Islet precursor cell (in vitro differentiated cells): ENCODE measurements at regions not wholly inside any gene's neighbourhood (a gene's known extent, or its start where the extent isn't known, plus 50 kb on each side); places are given as distances from the start of the nearest gene placed in this dataset.
"Not testable (repeated sequence)": the region's sequence is repeated elsewhere in the genome, so short reads cannot be mapped to it uniquely, and the experiment has no call there.

Experiments
- DNase-seq: peaks from one replicate; pipeline ENCODE4 v3.0.0-alpha.2; 2018

DNA sequence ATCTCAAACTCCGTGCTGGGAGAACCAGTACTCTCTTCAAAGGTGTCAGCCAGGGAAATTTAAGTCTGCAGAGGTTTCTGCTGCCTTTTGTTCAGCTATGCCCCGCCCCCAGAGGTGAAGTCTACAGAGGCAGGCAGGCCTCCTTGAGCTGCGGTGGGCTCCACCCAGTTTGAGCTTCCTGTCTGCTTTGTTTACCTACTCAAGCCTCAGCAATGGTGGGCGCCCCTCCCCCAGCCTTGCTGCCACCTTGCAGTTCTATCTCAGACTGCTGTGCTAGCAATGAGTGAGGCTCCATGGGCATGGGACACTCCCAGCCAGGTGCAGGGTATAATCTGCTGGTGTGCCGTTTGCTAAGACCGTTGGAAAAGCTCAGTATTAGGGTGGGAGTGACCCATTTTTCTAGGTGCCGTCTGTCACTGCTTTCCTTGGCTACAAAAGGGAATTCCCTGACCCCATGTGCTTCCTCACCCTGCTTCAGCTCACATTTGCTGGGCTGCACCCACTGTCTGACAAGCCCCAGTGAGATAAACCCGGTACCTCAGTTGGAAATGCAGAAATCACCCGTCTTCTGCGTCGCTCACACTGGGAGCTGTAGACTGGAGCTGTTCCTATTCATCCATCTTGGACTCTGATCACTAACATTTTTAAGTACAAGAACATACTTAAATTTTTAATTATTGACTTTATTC is 389.2 kb upstream of the UBE2E3 start:
- DNase-seq = not testable (repeated sequence)

DNA sequence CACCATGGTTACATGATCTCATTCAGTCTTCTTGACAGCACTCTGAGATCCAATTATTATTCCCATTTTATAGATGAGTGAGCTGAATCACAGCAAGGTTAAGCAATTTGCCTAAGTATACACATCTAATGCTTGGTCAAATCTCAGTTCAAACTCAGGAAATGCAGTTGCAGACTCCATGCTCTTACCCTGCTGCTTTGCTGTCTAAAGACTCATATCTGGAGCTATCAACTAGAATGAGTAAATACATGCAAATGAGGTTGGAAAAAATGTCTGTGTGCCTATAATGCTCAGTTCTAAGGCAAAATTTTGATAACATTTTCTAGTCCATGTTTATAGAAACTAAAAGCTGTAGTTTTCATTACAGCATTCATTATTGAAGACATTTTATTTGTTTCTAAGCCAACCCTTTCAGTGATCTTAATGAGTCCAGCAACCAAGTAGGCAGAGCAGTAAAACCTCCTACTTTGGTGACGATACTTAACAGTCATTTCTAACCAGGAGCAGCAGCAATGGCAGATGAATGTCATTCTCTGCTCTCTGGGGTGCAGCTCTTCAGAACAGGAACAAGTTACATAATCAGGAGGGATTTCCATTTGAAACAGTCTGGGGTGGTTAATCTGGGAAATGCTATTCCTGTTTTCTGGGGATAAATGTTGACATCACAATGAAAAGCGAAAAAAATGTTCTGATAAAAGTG is 396.8 kb upstream of the UBE2E3 start:
- no peak for DNase-seq

DNA sequence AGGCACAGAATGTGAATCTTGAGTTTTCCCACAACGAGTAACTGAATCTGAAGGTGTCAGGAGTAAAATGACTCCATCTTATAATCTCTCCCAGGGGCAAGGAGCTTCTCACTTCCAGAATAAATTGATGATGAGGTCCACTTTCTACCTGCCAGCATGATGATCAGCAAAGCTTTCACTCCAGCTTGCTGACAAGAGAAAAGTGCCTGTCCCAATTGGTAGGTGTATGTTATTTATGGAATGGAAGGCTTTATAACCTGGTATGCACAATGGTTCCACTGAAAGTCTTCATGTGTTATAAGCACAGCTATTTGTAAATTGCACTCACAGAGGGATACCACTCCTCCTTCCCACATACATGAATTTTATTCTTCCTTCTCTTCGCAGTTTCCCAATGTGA is 401.0 kb upstream of the UBE2E3 start:
- DNase-seq = no peak

DNA sequence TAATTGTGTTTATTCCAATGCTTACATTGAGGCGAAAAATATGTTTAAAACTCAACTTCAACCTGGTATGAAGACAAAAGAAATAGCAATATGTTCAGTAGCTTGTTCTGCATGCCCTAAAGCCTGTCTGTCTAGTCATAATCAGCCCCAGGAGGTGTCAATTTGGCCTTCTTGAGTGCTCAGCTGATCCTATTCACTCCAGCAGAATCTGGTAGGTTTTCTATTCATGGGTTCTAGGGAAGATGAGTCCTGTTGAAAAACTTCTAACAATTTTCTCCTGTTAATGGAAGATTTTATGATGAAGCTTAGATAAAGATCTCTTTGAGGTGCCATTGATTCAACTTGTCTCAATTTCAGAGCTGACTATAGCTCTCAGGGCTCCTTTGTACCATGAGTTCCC is 402.0 kb upstream of the UBE2E3 start:
- DNase-seq = peak; percentile 86

DNA sequence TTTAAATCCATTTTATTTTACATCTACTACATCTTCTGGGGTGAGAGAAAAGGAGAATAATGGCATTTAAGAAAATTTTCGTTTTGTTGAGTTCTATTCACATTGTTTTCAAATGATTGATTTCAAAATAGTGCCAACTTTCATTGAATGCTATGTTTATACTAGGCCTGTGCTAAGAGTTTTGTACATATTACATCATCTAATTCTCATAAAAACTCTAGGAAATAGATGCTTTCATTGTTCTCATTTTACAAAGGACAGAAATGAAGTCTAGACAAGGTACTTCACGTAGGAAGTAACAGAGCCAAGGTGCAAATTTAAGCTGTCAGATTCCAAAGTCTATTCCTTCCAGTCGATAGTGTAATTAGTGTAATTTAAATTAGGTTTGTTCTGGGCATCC is 402.8 kb upstream of the UBE2E3 start:
- no peak for DNase-seq

DNA sequence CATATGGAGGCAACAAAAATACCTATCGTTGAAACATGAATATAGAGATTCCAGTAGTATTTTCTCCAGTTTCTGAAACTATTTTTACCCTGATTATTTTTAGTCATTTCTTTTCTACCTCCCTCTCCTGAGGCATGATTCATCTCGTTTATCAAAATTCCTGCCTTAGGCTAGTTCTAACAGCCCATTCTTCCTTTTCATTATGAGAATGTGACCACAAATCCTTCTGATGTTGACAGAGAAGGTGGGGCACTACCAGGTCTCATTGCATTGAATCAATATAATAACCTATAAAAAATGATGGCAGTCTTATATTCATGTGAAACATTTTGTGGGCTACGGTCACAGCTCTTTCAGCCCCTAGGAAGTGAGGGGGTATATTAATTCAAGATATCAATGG is 406.5 kb upstream of the UBE2E3 start:
- DNase-seq = no peak

DNA sequence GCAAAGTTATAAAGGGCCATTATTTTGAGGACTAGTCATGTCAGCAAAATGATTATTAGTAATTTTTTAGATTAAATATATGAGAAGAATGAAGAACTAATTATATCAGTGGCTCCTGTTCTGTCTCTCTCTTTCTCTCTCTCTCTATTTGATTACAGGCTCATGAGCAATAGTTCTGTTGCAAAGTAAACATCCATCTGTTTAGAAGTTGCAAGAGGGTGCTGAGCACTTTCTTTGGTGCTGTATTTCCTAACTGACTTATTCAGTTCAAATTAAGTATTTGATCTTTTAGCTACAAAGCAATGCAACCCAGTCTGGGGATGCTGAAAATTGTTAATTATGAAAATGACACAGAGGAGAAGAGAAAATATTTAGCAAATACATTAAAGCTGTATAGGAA is 408.1 kb upstream of the UBE2E3 start:
- DNase-seq = no peak

DNA sequence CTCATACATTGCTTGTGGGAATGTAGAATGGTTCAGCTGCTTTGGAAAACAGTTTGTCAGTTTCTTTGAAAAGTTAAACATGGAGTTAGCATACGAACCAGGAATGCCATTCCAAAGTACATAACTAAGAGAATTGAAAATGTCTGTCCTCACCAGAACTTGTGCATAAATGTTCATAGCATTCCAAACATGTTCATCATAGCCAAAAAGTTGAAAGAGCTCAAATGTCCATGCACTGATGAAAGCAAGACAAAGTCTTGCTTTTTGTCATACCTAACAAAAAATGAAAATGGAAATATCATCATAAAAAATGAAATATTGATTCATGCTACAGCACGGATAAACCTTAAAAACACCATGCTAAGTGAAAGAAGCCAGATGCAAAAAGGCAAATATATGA is 408.8 kb upstream of the UBE2E3 start:
- DNase-seq = no peak

DNA sequence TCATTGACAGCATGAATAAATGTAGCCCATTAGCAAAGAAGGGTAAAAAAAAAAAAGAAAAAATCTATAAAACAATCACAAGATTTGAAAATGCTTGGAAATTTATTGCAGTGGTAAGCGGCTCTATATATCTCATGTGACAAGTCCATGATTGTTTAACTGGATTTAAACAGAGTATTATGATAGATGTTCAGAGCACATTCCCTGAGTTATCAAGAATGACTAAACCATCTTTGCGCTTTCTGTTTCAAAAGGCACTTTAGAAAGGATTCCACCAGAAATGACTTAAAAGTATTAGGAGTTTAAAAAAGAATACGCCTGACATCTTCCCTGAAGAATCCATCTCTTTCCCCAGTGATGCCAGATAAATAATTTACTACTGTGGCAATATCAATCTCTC is 409.5 kb upstream of the UBE2E3 start:
- no peak for DNase-seq

DNA sequence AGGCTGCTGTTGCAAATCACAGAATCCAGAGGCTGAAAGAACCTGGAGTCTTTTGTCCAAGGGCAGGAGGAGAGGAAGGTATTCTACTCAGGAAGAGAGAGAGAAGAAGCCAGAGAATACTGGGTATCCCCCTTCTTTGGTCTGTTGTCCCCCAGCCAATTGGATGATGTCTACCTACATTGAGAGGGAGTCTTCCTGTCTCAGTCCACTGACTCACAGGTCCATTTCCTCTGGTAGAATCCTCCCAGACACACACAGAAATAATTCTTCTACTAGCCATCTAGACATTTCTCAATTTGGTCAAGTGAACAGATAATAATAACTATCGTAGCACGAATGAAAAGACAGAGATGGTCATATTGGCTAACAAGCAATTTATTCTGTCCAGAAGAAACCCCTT is 416.4 kb upstream of the UBE2E3 start:
- DNase-seq = no peak

DNA sequence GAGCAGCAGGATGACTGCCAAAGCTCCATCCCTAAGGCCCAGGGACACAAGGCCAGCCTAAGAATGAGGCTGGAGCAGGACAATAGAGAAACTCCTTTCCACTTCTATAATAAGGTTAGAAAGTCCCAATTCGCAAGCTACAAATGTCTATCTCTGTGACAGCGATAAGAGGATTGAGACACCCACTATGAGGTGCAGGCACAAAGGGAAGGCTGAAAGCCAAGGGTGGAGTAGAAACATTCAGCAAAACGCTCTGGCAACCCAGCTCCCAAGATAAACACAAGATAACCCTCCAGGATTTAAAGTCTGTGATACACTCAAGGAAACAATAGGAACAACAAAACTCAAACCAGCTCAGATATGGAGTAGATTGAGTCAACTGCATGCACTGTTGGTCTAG is 418.0 kb upstream of the UBE2E3 start:
- DNase-seq = no peak

DNA sequence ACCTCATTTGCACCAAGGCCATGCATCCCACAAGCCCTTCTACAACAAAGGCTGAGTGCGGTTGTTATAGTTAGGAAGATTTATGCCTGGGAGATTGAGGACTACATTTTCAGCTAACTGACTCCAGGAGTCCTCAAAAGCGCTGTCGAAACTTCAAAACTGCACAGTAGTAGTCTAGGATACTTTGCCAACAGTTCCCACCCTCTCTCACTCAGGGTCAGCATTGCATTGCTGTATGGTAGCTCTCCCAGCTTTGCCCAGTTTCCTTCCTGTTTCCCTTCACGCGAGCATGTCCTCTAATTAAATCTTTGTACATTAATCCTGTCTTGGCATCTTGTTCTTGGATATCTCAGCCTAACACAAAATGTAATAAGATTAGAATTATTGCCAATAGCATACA is 420.6 kb upstream of the UBE2E3 start:
- no peak for DNase-seq

DNA sequence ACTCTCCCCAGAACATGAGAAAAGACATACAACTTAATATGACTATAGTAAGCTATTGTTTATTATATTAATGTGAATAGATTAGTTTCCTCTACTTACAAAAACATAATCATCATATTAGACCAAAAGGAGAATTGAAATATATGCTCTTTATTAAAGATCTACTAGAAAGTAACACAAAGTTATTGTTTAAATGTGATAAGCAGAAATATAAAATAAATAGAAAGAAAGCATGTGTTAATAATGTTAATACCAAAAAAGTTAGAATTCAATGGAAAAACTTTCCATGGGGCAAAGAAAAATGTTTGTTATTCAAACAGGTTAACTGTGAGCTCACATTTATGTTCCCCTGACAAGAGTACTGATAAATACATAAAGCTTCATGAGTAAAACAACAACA is 421.4 kb upstream of the UBE2E3 start:
- no peak for DNase-seq

DNA sequence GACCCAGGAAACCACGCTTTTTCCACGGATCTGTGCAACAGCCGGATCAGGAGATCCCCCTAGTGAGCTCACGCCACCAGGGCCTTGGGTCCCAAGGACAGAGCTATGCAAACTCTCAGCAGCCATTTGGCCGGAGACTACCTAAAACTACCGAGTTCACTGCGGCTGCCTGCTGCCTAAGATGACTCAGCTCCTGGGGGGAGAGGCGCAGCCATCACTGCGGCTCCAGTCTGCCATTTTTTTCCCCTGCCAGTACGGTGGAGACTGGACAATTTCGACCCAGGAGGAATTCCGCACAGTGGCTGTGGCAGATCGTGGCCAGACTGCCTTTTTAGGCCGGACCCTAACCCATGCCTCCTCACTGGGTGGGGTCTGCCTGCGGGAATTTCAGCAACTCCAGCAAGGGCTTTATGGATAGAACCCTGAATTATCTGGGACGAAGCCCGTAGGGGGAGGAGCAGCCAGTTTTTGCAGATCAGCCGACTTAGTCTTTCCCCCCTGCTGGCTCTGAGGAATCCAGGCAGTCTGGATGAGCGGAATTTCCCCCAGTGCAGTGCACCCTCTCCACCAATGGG is 424.9 kb upstream of the UBE2E3 start:
- no peak for DNase-seq

DNA sequence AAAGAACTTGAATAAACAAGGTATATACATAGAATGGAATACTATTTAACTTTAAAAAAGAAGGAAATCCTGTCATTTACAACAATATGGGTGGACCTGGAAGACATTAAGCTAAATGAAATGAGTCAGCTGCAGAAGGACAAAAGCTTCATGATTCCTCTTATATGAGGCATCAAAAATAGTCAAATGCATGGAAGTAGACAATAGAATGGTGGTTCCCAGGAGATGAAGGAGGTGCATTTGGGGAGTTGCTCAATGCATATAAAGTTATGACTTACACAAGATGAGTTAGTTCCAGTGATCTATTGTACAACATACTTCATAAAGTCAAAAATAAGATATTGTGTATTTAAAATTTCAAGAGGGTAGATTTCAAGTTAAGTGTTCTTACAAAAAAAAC is 426.1 kb upstream of the UBE2E3 start:
- no peak for DNase-seq

DNA sequence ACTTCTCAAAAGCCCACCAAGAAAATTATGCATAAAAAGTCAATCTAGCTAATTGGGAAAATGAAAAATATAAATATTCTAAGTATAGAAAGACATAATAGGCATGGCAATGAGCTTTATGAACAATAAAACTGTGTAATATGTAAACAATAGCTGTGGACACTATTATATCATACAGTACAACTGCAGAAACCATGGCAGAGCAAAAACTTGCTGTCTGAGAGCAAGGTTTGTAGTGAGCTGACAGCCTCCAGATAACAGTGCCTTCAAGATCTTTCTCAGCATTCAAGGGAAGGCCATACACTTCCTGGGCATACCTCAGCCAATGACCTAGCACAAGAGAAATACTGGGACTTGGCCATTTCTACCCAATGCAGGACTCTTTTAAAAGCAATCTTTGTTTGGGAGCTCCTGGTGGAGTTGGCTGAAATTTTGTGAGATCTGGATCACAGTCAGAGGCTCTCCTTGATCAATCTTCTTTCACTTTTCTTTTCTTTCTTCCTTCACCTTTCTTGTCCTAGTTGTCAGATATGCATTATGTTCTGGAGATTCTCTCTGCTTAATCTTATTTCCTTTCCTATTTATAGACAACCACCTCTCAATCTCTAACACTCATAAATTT is 427.2 kb upstream of the UBE2E3 start:
- no peak for DNase-seq

DNA sequence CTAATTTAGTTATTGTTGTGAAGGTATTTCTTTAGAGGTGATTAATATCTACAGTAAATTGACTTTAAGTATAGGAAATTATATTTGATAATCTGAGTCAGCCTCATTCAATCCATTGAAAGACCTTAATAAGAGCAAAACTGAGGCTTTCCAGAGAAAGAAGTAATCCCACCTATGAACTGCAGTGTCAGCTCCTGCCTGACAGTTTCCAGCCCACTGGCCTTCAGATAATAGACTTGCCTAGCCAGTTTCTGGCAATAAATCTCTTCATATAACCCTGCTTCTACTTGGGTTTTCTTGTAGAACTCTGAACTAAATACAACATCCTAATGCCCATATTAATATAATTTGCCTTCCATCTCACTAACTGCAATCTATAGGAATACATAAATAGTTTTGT is 437.9 kb upstream of the UBE2E3 start:
- DNase-seq = peak; percentile 63

DNA sequence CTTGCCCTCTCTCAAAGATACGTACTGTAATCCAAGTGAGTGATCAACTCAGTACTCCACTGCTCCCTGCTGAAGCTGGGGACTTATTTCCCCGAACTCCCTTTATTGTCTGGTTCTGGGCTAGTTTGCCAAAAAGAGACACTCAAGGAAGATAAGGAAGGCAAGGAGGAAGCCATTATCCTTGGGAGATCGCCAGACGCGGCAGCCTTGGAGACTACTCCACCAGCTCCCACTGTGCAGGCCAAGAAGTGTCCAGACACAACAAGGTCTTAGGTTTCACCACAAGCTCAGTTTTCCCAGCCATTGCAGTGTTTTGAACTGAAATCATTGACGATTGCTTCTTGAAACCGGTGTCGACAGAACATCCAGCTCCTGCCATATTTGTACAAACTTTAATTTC is 439.6 kb upstream of the UBE2E3 start:
- peak; percentile 56 for DNase-seq

DNA sequence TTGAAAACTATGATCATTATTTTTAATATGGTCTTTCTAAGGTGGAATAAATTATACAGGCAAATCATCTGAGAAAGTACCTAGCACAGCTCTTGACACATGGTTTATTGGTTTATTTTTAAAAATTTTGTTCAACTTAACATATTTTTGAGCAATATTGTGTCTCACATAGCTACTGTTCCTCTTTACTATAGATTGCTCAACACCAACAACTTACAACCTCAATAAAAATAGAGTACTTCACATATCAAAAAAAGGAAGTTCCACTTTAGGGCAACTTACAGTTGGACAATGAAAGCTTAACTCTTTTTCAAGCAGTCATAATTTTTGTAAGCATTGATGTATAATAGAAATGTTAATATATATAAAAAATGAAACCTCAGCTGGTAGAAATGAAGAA is 440.9 kb upstream of the UBE2E3 start:
- no peak for DNase-seq

DNA sequence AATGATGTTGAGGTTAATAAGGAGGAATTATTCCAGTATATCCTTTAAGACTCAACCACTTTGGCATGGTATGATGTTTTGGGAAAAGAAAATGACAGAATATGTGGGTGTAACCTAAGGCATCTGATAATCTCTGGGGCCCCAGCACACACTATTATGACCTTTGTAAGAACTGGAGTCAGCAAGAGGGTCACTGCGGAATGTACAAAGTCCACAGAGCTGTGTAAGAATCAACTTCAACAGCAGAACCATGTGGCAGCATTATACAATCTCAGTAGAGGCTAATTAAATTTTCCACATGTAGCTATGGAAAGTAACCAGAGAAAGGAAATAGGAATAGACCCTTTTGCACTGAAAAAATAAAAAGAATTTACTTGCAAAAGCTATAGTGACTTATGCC is 445.1 kb upstream of the UBE2E3 start:
- no peak for DNase-seq

DNA sequence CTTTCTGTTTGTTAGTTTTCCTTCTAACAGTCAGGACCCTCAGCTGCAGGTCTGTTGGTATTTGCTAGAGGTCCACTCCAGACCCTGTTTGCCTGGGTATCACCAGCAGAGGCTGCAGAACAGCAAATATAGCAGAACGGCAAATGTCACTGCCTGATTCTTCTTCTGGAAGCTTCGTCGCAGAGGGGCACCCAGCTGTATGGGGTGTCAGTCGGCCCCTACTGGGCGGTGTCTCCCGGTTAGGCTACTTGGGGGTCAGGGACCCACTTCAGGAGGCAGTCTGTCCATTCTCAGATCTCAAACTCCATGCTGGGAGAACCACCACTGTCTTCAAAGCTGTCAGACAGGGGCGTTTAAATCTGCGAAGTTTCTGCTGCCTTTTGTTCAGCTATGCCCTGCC is 448.6 kb upstream of the UBE2E3 start:
- DNase-seq = not testable (repeated sequence)

DNA sequence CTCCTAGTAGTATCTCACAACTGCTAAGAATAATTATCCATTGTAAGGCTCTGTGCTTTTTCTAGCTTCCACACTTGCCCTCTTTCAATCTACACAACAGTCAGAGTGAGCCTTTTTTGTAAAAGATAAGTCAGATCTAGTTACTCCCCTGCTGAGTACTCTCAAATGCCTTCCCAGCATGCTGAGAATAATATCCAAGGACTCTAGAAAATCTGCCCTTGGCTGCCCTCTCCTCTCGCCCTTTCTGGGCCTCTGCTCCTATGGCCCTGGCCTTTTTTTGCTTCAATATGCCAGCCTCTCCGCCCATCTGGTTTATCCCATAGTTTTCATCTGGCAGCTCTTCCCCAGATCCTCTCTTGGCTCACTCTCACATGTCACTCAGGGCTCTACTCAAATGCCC is 455.9 kb upstream of the UBE2E3 start:
- no peak for DNase-seq

DNA sequence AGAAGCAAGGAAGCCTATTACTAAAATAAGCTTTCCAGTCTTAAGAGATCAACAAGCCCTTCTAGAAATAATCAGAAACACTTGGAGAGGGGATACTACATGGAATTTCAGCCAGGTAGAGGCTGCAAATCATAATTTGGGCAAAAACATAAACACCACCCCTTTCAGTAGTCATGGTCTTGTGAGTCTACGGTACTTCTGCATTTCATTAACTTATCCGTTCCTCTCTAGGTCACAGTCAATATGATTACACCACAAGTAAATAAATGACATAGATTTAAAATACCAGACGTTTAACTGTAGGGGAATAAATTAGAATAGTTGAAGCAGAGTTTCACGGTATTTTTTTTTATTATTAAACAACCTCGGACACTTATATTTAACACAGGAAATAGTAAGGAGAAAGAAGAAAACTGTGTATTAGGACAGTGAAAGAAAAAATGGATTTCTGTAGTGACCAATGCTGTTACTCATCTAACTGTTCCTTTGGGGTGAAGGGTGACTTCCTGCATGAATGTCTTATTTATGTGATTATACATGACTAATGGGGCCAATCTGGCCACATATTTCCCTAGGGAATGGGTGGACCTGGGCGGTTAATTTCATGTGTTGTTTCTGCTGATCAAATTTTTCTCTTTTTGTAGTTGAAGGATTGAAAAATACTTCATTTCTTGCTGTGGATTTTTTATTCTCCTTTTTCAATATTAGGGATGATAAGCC is 456.6 kb upstream of the UBE2E3 start:
- DNase-seq = no peak
